VCaP (cell line): ENCODE measurements at regions not wholly inside any gene's neighbourhood (a gene's known extent, or its start where the extent isn't known, plus 50 kb on each side); places are given as distances from the start of the nearest gene placed in this dataset.
"Not testable (repeated sequence)": the region's sequence is repeated elsewhere in the genome, so short reads cannot be mapped to it uniquely, and the experiment has no call there.

ENCODE experiments used
- H3K27ac ChIP-seq: fragments of 450-650 bp; 2 replicates; pipeline ENCODE4 v1.5.1; 2017
- CTCF ChIP-seq: fragments of 450-650 bp; conservative IDR thresholded peaks from 2 replicates; pipeline ENCODE4 v1.5.1; 2017; ENCODE audit warnings: mild to moderate bottlenecking, moderate library complexity

- TF ChIP-seq CTCF, result no peak
Observed at GRCh38 chr14:53838374-53838773, 118.3 kb downstream of the BMP4 start.

GRCh38 chr14:53837656-53838055, 119.0 kb downstream of the BMP4 start:
- H3K27ac ChIP-seq, result not testable (repeated sequence)

More at GRCh38 chr14:53838374-53838773, 118.3 kb downstream of the BMP4 start:
- H3K27ac ChIP-seq, result no peak overlapping the region

DNA sequence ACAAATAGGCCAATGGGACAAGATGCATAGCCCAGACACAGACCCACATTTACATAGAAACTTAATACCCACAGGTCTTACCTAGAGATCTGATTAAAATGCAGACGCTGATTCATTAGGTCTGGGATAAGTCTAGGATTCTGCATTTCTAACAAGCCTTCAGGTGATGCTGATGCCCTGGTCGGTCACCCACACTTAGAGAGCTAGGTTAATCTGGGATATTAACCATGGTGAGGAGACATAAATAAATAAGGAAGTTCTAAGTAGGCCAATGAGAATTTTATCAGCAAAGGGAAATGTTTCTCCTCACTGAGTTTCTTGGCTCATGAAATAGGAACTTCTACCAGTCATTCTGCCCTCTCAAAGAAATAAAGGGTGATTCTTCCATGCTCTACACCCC, 120.1 kb downstream of the BMP4 start:
- no peak overlapping the region for H3K27ac ChIP-seq
- TF ChIP-seq CTCF, result no peak

- no peak overlapping the region for H3K27ac ChIP-seq
- no peak for TF ChIP-seq CTCF
Observed at GRCh38 chr14:53828820-53829219, 127.8 kb downstream of the BMP4 start.

- TF ChIP-seq CTCF, result no peak
- no peak overlapping the region for H3K27ac ChIP-seq
Observed at GRCh38 chr14:53824061-53824460, 132.6 kb downstream of the BMP4 start.

- TF ChIP-seq CTCF, result no peak
- H3K27ac ChIP-seq, result no peak overlapping the region
Observed at GRCh38 chr14:53814392-53814791, 142.2 kb downstream of the BMP4 start.

DNA sequence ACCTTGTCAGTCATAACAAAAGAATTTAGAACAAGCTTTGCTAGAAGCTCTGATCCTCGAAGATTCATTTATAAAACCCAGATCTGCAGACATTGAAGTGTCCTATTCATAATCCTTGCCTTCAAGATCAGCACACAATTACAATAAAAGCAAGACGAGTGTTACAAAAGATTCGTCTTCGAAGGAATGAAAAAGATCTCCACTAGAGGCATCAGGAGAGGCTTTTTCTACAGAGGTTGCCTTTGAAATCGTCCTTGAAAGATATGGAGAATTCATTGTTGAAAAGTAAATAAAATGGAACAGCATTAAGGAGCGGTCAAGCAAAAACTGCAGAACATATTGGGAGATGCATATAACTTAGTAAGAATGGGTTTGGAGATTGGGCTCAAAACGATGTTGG, 146.4 kb downstream of the BMP4 start:
- no peak overlapping the region for H3K27ac ChIP-seq
- peak; percentile 52 for TF ChIP-seq CTCF

DNA sequence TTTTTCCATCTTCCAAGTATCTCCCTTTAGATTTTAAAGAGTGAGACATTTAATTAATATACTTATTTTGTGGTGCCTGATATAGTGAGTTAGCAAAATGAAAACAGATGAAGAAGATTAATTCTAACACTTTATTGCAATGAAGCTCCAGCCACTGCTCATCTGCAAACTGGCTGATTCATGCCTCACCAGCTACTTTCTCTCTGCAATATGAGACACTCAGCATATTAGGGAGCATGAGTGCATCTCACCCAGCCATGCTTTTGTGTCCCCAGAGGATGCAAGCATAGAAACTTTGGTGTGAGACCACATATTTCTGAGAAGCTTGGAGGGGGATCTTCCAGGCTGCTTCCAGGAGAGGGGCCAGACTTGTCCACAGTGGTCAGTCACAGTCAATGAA, 148.6 kb downstream of the BMP4 start:
- no peak overlapping the region for H3K27ac ChIP-seq
- no peak for TF ChIP-seq CTCF
